ENCODE measurements at regions not wholly inside any gene's neighbourhood (a gene's known extent, or its start where the extent isn't known, plus 50 kb on each side); places are given as distances from the start of the nearest gene placed in this dataset.

- no peak for TF ChIP-seq ELF2 (CRISPR knock-in tag; IDR thresholded peaks at IDR 0.05)
- TF ChIP-seq FOXJ2 (tag; IDR thresholded peaks at IDR 0.05) = no peak
- TF ChIP-seq ZNF282 (CRISPR knock-in tag; IDR thresholded peaks at IDR 0.05) = no peak
- TF ChIP-seq ARHGAP35 (IDR thresholded peaks at IDR 0.05; ENCODE audit: partially characterized antibody) = no peak
- no peak for TF ChIP-seq TBP (optimal IDR thresholded peaks at IDR 0.05; ENCODE audit: low read depth, low read length)
- TF ChIP-seq, protein P1, sequence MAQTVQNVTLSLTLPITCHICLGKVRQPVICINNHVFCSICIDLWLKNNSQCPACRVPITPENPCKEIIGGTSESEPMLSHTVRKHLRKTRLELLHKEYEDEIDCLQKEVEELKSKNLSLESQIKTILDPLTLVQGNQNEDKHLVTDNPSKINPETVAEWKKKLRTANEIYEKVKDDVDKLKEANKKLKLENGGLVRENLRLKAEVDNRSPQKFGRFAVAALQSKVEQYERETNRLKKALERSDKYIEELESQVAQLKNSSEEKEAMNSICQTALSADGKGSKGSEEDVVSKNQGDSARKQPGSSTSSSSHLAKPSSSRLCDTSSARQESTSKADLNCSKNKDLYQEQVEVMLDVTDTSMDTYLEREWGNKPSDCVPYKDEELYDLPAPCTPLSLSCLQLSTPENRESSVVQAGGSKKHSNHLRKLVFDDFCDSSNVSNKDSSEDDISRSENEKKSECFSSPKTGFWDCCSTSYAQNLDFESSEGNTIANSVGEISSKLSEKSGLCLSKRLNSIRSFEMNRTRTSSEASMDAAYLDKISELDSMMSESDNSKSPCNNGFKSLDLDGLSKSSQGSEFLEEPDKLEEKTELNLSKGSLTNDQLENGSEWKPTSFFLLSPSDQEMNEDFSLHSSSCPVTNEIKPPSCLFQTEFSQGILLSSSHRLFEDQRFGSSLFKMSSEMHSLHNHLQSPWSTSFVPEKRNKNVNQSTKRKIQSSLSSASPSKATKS (CRISPR knock-in tag; IDR thresholded peaks at IDR 0.05) = no peak
- TF ChIP-seq, protein P2, sequence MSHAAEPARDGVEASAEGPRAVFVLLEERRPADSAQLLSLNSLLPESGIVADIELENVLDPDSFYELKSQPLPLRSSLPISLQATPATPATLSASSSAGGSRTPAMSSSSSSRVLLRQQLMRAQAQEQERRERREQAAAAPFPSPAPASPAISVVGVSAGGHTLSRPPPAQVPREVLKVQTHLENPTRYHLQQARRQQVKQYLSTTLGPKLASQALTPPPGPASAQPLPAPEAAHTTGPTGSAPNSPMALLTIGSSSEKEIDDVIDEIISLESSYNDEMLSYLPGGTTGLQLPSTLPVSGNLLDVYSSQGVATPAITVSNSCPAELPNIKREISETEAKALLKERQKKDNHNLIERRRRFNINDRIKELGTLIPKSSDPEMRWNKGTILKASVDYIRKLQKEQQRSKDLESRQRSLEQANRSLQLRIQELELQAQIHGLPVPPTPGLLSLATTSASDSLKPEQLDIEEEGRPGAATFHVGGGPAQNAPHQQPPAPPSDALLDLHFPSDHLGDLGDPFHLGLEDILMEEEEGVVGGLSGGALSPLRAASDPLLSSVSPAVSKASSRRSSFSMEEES (CRISPR knock-in tag; IDR thresholded peaks at IDR 0.05) = no peak
These were observed 138.5 kb downstream of the WSCD1 start (continued) for GRCh38 chr17:6208608-6209180.

DNA sequence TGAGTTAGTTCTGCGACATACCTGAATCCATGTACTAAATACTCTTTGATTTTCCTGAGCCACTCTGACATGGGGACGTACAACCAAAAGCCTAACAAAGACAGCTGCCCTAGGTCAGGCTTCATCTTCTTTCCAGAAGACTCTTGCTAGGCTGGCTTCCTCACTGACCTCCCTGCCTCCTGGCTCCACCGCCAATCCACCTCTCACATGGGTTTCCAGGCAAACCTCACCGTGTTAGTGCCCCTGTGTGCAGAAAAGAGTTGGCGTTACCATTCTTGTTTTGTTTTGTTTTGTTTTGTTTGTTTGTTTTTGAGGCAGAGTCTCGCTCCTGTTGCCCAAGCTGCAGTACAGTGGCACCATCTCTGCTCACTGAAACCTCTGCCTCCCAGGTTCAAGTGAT, 135.3 kb downstream of the WSCD1 start:
- H3K36me3 ChIP-seq (ENCODE audit: control insufficient read depth, insufficient read depth, low read length) = no peaks in the 10 kb centered on the region
- TF ChIP-seq, protein P3, sequence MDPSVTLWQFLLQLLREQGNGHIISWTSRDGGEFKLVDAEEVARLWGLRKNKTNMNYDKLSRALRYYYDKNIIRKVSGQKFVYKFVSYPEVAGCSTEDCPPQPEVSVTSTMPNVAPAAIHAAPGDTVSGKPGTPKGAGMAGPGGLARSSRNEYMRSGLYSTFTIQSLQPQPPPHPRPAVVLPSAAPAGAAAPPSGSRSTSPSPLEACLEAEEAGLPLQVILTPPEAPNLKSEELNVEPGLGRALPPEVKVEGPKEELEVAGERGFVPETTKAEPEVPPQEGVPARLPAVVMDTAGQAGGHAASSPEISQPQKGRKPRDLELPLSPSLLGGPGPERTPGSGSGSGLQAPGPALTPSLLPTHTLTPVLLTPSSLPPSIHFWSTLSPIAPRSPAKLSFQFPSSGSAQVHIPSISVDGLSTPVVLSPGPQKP (CRISPR knock-in tag; IDR thresholded peaks at IDR 0.05) = no peak
- TF ChIP-seq TAF7 (tag; IDR thresholded peaks at IDR 0.05) (no peak), CEBPB (tag; IDR thresholded peaks at IDR 0.05) (no peak), MYNN (IDR thresholded peaks at IDR 0.05) (no peak), MYNN (CRISPR knock-in tag; IDR thresholded peaks at IDR 0.05) (no peak), RFX7 (CRISPR knock-in tag; IDR thresholded peaks at IDR 0.05) (no peak)
- no peak for FAIRE-seq
- H3K9me1 ChIP-seq (ENCODE audit: control insufficient read depth, insufficient read depth, low read length) = no peaks in the 10 kb centered on the region
- H3K27ac ChIP-seq (ENCODE audit: extremely low read depth, low read depth, low read length) = no peak overlapping the region
- H3K4me2 ChIP-seq (ENCODE audit: insufficient read depth, low read length) = no peak overlapping the region
- H3K27me3 ChIP-seq (ENCODE audit: control insufficient read depth in 2 of 2, insufficient read depth in 2 of 2, low read length in 2 of 2) = no peaks in the 10 kb centered on the region; a peak in 1 of 5 replicates
- H4K20me1 ChIP-seq (replicated peaks; ENCODE audit: control insufficient read depth, insufficient read depth, low read length) = no peaks in the 10 kb centered on the region
- no peak for DNase-seq (ENCODE audit: extremely low read depth in 1 of 4, low spot score in 3 of 4)
- in situ Hi-C loops (cut with MboI) = no loop called here
- no peaks in the 10 kb centered on the region for H3K9me3 ChIP-seq (replicated peaks; ENCODE audit: control insufficient read depth, insufficient read depth, low read depth, low read length)
- no TSS peak for BruUV-seq (replicated peaks)
- intact Hi-C loops (cut with micrococcal nuclease) = no loop called here
- H3K79me2 ChIP-seq (ENCODE audit: control insufficient read depth, insufficient read depth, low read length) = no peaks in the 10 kb centered on the region
- POLR2A ChIA-PET = no interaction called here
- CTCF ChIA-PET (ENCODE audit: low intra/inter-chr PET ratio) = no interaction called here
- H3K4me3 ChIP-seq = no peak overlapping the region
- no peak overlapping the region for H3K9ac ChIP-seq (ENCODE audit: insufficient read depth in 1 of 2, low read depth in 2 of 2, low read length in 2 of 2)
- 0% methylated on average over 6 of the region's 6 CpGs for WGBS (ENCODE audit: insufficient coverage, low coverage, missing lambda C conversion rate)
- H3K4me1 ChIP-seq (replicated peaks in 1 of 2; ENCODE audit: control insufficient read depth in 2 of 2, insufficient read depth in 2 of 2, low read length in 2 of 2) = no peaks in the 10 kb centered on the region
- ATAC-seq = no peak
- H2AFZ ChIP-seq (ENCODE audit: low read depth, low read length) = no peak overlapping the region

Measured in K562 (cell line).